WTC11 (cell line): ENCODE measurements at regions not wholly inside any gene's neighbourhood (a gene's known extent, or its start where the extent isn't known, plus 50 kb on each side); places are given as distances from the start of the nearest gene placed in this dataset.

Experiments used
- ATAC-seq: fragments of 200-7000 bp; cut with Tn5 transposase; 2 replicates; pipeline ENCODE4 v1.10.0; 2021; ENCODE audit warnings: mild to moderate bottlenecking, moderate library complexity
- CTCF ChIA-PET: fragments of 300-600 bp; sonication (Branson Sonifier 250); formaldehyde crosslinking; loops from one replicate; lab custom pipeline; 2021; ENCODE audit warnings: antibody characterized with exemption; lab: Charles Lee
- POLR2A ChIA-PET: fragments of 350-600 bp; sonication (Branson Sonifier 250); formaldehyde crosslinking; loops from one replicate; lab custom pipeline; 2021; ENCODE audit warnings: antibody characterized with exemption; lab: Charles Lee
- DNase-seq: peaks from one replicate; pipeline ENCODE4 v3.0.0; 2021; ENCODE audit warnings: low spot score
- H3K27ac Mint-ChIP-seq: 2 replicates; pipeline ENCODE4 v1.8.0; 2021; ENCODE audit warnings: mixed read lengths
- H3K27me3 Mint-ChIP-seq: 2 replicates; pipeline ENCODE4 v1.8.0; 2021; ENCODE audit warnings: low read depth, mild to moderate bottlenecking, moderate library complexity, mixed read lengths
- H3K36me3 Mint-ChIP-seq: 2 replicates; pipeline ENCODE4 v1.8.0; 2021; ENCODE audit warnings: mixed read lengths
- H3K4me1 Mint-ChIP-seq: 2 replicates; pipeline ENCODE4 v1.8.0; 2022; ENCODE audit warnings: mixed read lengths
- H3K4me3 Mint-ChIP-seq: 2 replicates; pipeline ENCODE4 v1.8.0; 2021; ENCODE audit warnings: mild to moderate bottlenecking, moderate library complexity, mixed read lengths
- H3K9me3 Mint-ChIP-seq: 2 replicates; pipeline ENCODE4 v1.8.0; 2021; ENCODE audit warnings: mixed read lengths
- ARID4B ChIP-seq: sonication (generic); formaldehyde crosslinking; IDR thresholded peaks from 2 replicates; pipeline ENCODE4 v1.8.0; 2023; ENCODE audit warnings: missing genetic modification reagents, mild to moderate bottlenecking, borderline replicate concordance
- E2F1 ChIP-seq: sonication (generic); formaldehyde crosslinking; IDR thresholded peaks from 2 replicates; pipeline ENCODE4 v1.8.0; 2022; ENCODE audit warnings: mild to moderate bottlenecking, missing genetic modification reagents
- FOXK1 ChIP-seq: sonication (generic); formaldehyde crosslinking; IDR thresholded peaks from 2 replicates; pipeline ENCODE4 v1.8.0; 2022; ENCODE audit warnings: mild to moderate bottlenecking, moderate library complexity, missing genetic modification reagents
- GRHL2 ChIP-seq: fragments of 250-450 bp; sonication (Bioruptor Pico); IDR thresholded peaks from 2 replicates; pipeline ENCODE4 v1.8.0; 2022; ENCODE audit warnings: mild to moderate bottlenecking, moderate library complexity; ENCODE audit not compliant: insufficient replicate concordance, severe bottlenecking
- GTF2I ChIP-seq: fragments of 250-450 bp; sonication (Bioruptor Pico); conservative IDR thresholded peaks from 2 replicates; pipeline ENCODE4 v1.4.0; 2021; ENCODE audit warnings: mild to moderate bottlenecking
- NFE2L1 ChIP-seq: sonication (generic); formaldehyde crosslinking; IDR thresholded peaks from 2 replicates; pipeline ENCODE4 v1.8.1; 2023; ENCODE audit warnings: missing genetic modification reagents
- RORB ChIP-seq: fragments of 250-450 bp; sonication (Bioruptor Pico); IDR thresholded peaks from 2 replicates; pipeline ENCODE4 v1.9.0; 2021; ENCODE audit warnings: mild to moderate bottlenecking
- TEAD4 ChIP-seq: sonication (generic); formaldehyde crosslinking; IDR thresholded peaks from 2 replicates; pipeline ENCODE4 v1.8.0; 2022; ENCODE audit warnings: mild to moderate bottlenecking, missing genetic modification reagents
- ZMAT4 ChIP-seq: fragments of 250-450 bp; sonication (Bioruptor Pico); IDR thresholded peaks from 2 replicates; pipeline ENCODE4 v1.9.0; 2021; ENCODE audit warnings: mild to moderate bottlenecking
- ZNF219 ChIP-seq: sonication (generic); formaldehyde crosslinking; IDR thresholded peaks from 2 replicates; pipeline ENCODE4 v1.8.0; 2023; ENCODE audit warnings: missing genetic modification reagents, mild to moderate bottlenecking, borderline replicate concordance
- ZNF396 ChIP-seq: fragments of 250-450 bp; sonication (Bioruptor Pico); IDR thresholded peaks from 2 replicates; pipeline ENCODE4 v1.8.0; 2021; ENCODE audit warnings: mild to moderate bottlenecking, moderate library complexity, borderline replicate concordance
- TF ChIP-seq, protein P1 (sequence below): sonication (generic); formaldehyde crosslinking; IDR thresholded peaks from 2 replicates; pipeline ENCODE4 v1.8.1; 2023; ENCODE audit warnings: mild to moderate bottlenecking, missing genetic modification reagents, borderline replicate concordance
- TF ChIP-seq, protein P2 (sequence below): sonication (generic); formaldehyde crosslinking; IDR thresholded peaks from 2 replicates; pipeline ENCODE4 v1.8.0; 2022; ENCODE audit warnings: missing genetic modification reagents
- TF ChIP-seq, protein P3 (sequence below): sonication (generic); formaldehyde crosslinking; IDR thresholded peaks from 2 replicates; pipeline ENCODE4 v1.8.0; 2022; ENCODE audit warnings: mild to moderate bottlenecking, missing genetic modification reagents
- TF ChIP-seq, protein P4 (sequence below): sonication (generic); formaldehyde crosslinking; IDR thresholded peaks from 2 replicates; pipeline ENCODE4 v1.8.1; 2022; ENCODE audit warnings: mild to moderate bottlenecking, moderate library complexity, missing genetic modification reagents

DNA sequence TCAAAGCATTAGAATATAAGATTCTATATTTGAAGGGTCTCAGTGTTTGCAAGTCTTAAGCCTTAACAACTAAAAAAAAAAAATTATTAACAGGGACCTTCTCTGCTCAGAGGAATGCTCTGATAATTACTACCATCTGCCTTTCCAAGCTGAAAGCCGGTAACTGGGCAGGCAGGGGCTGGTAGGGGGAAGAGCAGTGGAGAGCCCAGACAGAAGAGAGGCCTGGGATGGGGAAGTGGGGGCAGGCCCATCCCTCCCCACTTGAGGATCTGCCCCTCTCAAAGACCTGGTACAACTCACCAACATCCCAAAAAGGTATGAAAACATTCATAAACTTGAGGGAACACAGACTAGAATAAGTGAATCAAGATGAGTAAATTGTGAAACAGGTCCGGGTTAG is 113.9 kb downstream of the QDPR start:
- Mint-ChIP-seq H3K4me1 (no peaks in the 10 kb centered on the region), H3K36me3 (no peaks in the 10 kb centered on the region), H3K27ac (no peak overlapping the region), H3K4me3 (no peak overlapping the region), H3K9me3 (no peaks in the 10 kb centered on the region), H3K27me3 (no peaks in the 10 kb centered on the region)
- TF ChIP-seq E2F1: no peak
- TF ChIP-seq, protein P1, sequence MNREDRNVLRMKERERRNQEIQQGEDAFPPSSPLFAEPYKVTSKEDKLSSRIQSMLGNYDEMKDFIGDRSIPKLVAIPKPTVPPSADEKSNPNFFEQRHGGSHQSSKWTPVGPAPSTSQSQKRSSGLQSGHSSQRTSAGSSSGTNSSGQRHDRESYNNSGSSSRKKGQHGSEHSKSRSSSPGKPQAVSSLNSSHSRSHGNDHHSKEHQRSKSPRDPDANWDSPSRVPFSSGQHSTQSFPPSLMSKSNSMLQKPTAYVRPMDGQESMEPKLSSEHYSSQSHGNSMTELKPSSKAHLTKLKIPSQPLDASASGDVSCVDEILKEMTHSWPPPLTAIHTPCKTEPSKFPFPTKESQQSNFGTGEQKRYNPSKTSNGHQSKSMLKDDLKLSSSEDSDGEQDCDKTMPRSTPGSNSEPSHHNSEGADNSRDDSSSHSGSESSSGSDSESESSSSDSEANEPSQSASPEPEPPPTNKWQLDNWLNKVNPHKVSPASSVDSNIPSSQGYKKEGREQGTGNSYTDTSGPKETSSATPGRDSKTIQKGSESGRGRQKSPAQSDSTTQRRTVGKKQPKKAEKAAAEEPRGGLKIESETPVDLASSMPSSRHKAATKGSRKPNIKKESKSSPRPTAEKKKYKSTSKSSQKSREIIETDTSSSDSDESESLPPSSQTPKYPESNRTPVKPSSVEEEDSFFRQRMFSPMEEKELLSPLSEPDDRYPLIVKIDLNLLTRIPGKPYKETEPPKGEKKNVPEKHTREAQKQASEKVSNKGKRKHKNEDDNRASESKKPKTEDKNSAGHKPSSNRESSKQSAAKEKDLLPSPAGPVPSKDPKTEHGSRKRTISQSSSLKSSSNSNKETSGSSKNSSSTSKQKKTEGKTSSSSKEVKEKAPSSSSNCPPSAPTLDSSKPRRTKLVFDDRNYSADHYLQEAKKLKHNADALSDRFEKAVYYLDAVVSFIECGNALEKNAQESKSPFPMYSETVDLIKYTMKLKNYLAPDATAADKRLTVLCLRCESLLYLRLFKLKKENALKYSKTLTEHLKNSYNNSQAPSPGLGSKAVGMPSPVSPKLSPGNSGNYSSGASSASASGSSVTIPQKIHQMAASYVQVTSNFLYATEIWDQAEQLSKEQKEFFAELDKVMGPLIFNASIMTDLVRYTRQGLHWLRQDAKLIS (CRISPR knock-in tag): no peak
- TF ChIP-seq TEAD4 (CRISPR knock-in tag): no peak
- TF ChIP-seq ZMAT4 (CRISPR knock-in tag): no peak
- TF ChIP-seq GTF2I (CRISPR knock-in tag): no peak
- no peak for TF ChIP-seq RORB (CRISPR knock-in tag)
- ATAC-seq (no peak), DNase-seq (no peak)
- CTCF ChIA-PET: interaction anchor here (1.2 to 1.3 kb wide), 2 partner anchors 50 to 74 kb away, joined by 3 to 4 read pairs; no protein-coding TSS in a partner anchor
- POLR2A ChIA-PET: no interaction called here

DNA sequence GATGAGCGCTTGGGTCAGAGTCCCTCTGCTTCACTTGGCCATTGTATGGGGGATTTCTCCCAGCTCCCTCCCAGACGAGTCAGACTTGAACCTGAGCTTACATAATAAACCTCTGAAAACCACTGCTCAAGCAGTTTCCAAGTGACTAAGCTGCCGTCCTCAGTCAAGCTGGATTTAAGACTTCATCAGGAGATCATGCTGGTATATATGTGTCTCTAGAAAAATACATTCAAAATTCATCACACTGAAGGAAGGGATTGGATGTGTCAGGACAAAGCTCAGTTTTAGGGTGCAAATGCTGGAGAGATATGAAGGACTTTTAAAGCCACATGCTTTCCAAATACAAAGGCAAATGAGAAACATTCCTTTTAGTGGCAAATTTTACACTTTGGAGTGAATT is 114.3 kb downstream of the QDPR start:
- Mint-ChIP-seq H3K27ac (no peak overlapping the region), H3K4me3 (no peak overlapping the region), H3K9me3 (no peaks in the 10 kb centered on the region), H3K27me3 (no peaks in the 10 kb centered on the region), H3K4me1 (no peaks in the 10 kb centered on the region), H3K36me3 (no peaks in the 10 kb centered on the region)
- no peak for ATAC-seq
- no peak for TF ChIP-seq ZNF396
- TF ChIP-seq, protein P2, sequence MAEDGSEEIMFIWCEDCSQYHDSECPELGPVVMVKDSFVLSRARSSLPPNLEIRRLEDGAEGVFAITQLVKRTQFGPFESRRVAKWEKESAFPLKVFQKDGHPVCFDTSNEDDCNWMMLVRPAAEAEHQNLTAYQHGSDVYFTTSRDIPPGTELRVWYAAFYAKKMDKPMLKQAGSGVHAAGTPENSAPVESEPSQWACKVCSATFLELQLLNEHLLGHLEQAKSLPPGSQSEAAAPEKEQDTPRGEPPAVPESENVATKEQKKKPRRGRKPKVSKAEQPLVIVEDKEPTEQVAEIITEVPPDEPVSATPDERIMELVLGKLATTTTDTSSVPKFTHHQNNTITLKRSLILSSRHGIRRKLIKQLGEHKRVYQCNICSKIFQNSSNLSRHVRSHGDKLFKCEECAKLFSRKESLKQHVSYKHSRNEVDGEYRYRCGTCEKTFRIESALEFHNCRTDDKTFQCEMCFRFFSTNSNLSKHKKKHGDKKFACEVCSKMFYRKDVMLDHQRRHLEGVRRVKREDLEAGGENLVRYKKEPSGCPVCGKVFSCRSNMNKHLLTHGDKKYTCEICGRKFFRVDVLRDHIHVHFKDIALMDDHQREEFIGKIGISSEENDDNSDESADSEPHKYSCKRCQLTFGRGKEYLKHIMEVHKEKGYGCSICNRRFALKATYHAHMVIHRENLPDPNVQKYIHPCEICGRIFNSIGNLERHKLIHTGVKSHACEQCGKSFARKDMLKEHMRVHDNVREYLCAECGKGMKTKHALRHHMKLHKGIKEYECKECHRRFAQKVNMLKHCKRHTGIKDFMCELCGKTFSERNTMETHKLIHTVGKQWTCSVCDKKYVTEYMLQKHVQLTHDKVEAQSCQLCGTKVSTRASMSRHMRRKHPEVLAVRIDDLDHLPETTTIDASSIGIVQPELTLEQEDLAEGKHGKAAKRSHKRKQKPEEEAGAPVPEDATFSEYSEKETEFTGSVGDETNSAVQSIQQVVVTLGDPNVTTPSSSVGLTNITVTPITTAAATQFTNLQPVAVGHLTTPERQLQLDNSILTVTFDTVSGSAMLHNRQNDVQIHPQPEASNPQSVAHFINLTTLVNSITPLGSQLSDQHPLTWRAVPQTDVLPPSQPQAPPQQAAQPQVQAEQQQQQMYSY (CRISPR knock-in tag): no peak
- TF ChIP-seq GRHL2 (CRISPR knock-in tag): no peak
- TF ChIP-seq, protein P3, sequence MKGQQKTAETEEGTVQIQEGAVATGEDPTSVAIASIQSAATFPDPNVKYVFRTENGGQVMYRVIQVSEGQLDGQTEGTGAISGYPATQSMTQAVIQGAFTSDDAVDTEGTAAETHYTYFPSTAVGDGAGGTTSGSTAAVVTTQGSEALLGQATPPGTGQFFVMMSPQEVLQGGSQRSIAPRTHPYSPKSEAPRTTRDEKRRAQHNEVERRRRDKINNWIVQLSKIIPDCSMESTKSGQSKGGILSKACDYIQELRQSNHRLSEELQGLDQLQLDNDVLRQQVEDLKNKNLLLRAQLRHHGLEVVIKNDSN (CRISPR knock-in tag): no peak
- TF ChIP-seq, protein P4, sequence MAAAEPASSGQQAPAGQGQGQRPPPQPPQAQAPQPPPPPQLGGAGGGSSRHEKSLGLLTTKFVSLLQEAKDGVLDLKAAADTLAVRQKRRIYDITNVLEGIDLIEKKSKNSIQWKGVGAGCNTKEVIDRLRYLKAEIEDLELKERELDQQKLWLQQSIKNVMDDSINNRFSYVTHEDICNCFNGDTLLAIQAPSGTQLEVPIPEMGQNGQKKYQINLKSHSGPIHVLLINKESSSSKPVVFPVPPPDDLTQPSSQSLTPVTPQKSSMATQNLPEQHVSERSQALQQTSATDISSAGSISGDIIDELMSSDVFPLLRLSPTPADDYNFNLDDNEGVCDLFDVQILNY (CRISPR knock-in tag): no peak
- TF ChIP-seq FOXK1: no peak
- no peak for TF ChIP-seq ARID4B (CRISPR knock-in tag)
- TF ChIP-seq NFE2L1: no peak
- TF ChIP-seq ZNF219: no peak
- DNase-seq: no peak
- CTCF ChIA-PET: interaction anchor here (1.2 to 1.3 kb wide), 2 partner anchors 50 to 75 kb away, joined by 3 to 4 read pairs; no protein-coding TSS in a partner anchor
- POLR2A ChIA-PET: no interaction called here
